ENCODE measurements at regions not wholly inside any gene's neighbourhood (a gene's known extent, or its start where the extent isn't known, plus 50 kb on each side); places are given as distances from the start of the nearest gene placed in this dataset.
A peak's percentile ranks its signal among the peaks of the same experiment; 100 is the strongest.

GRCh38 chr9:28758971-28759370 lies 1185.7 kb upstream of the C9orf72 start:
- Histone ChIP-seq H3K4me2 (ENCODE audit: low read depth, low read length) (no peak overlapping the region), H3K4me3 (ENCODE audit: low read length) (no peak overlapping the region), H3K9ac (ENCODE audit: low read length) (no peak overlapping the region), H3K79me2 (ENCODE audit: low read length) (no peaks in the 10 kb centered on the region), H3K27me3 (replicated peaks; ENCODE audit: insufficient read depth, low read length) (no peaks in the 10 kb centered on the region), H3K4me1 (ENCODE audit: low read length) (no peaks in the 10 kb centered on the region), H4K20me1 (ENCODE audit: insufficient read depth, low read length) (no peaks in the 10 kb centered on the region), H3K36me3 (replicated peaks; ENCODE audit: insufficient read depth, low read length) (no peaks in the 10 kb centered on the region), H2AFZ (ENCODE audit: low read length) (no peak overlapping the region), H3K9me2 (replicated peaks; ENCODE audit: insufficient read depth, low read length) (no peaks in the 10 kb centered on the region), H3K27ac (ENCODE audit: low read length) (no peak overlapping the region), H3F3A (ENCODE audit: insufficient read depth, low read length) (no peaks in the 10 kb centered on the region), H3K9me3 (replicated peaks; ENCODE audit: insufficient read depth, low read length) (no peaks in the 10 kb centered on the region)
- TF ChIP-seq EZH2 (optimal IDR thresholded peaks at IDR 0.05; ENCODE audit: low read depth, low read length) (no peak), CTCF (IDR thresholded peaks at IDR 0.05; ENCODE audit: low read length) (no peak), EZH2phosphoT487 (IDR thresholded peaks at IDR 0.05; ENCODE audit: low read length) (no peak)
- no peak for DNase-seq

GRCh38 chr9:28762167-28762566 lies 1188.9 kb upstream of the C9orf72 start:
- H3K79me2 ChIP-seq (ENCODE audit: low read length) = no peaks in the 10 kb centered on the region
- H3K36me3 ChIP-seq (replicated peaks; ENCODE audit: insufficient read depth, low read length) = no peaks in the 10 kb centered on the region
- no peak overlapping the region for H3K9ac ChIP-seq (ENCODE audit: low read length)
- no peak overlapping the region for H3K4me3 ChIP-seq (ENCODE audit: low read length)
- H3F3A ChIP-seq (ENCODE audit: insufficient read depth, low read length) = no peaks in the 10 kb centered on the region
- no peak overlapping the region for H2AFZ ChIP-seq (ENCODE audit: low read length)
- no peaks in the 10 kb centered on the region for H3K9me2 ChIP-seq (replicated peaks; ENCODE audit: insufficient read depth, low read length)
- H3K9me3 ChIP-seq (replicated peaks; ENCODE audit: insufficient read depth, low read length) = no peaks in the 10 kb centered on the region
- TF ChIP-seq CTCF (IDR thresholded peaks at IDR 0.05; ENCODE audit: low read length) = no peak
- TF ChIP-seq EZH2 (optimal IDR thresholded peaks at IDR 0.05; ENCODE audit: low read depth, low read length) = no peak
- TF ChIP-seq EZH2phosphoT487 (IDR thresholded peaks at IDR 0.05; ENCODE audit: low read length) = no peak
- H4K20me1 ChIP-seq (ENCODE audit: insufficient read depth, low read length) = no peaks in the 10 kb centered on the region
- no peak overlapping the region for H3K4me2 ChIP-seq (ENCODE audit: low read depth, low read length)
- no peaks in the 10 kb centered on the region for H3K27me3 ChIP-seq (replicated peaks; ENCODE audit: insufficient read depth, low read length)
- no peak for DNase-seq
- no peak overlapping the region for H3K27ac ChIP-seq (ENCODE audit: low read length)
- peaks cover 4% of the 10 kb centered on the region; the same call in 1 of the 2 replicates for H3K4me1 ChIP-seq (ENCODE audit: low read length)

GRCh38 chr9:28764532-28764931 lies 1191.3 kb upstream of the C9orf72 start:
- peaks cover 4% of the 10 kb centered on the region; the same call in 1 of the 2 replicates for H3K4me1 ChIP-seq (ENCODE audit: low read length)
- no peak overlapping the region for H2AFZ ChIP-seq (ENCODE audit: low read length)
- H3K9ac ChIP-seq (ENCODE audit: low read length) = no peak overlapping the region
- H3K9me2 ChIP-seq (replicated peaks; ENCODE audit: insufficient read depth, low read length) = no peaks in the 10 kb centered on the region
- no peaks in the 10 kb centered on the region for H3K9me3 ChIP-seq (replicated peaks; ENCODE audit: insufficient read depth, low read length)
- H3K4me2 ChIP-seq (ENCODE audit: low read depth, low read length) = peak overlapping the region; percentile 9; the same call in 1 of the 2 replicates
- no peak for DNase-seq
- TF ChIP-seq CTCF (IDR thresholded peaks at IDR 0.05; ENCODE audit: low read length) = no peak
- TF ChIP-seq EZH2 (optimal IDR thresholded peaks at IDR 0.05; ENCODE audit: low read depth, low read length) = no peak
- H4K20me1 ChIP-seq (ENCODE audit: insufficient read depth, low read length) = no peaks in the 10 kb centered on the region
- H3K79me2 ChIP-seq (ENCODE audit: low read length) = no peaks in the 10 kb centered on the region
- no peaks in the 10 kb centered on the region for H3K36me3 ChIP-seq (replicated peaks; ENCODE audit: insufficient read depth, low read length)
- no peaks in the 10 kb centered on the region for H3F3A ChIP-seq (ENCODE audit: insufficient read depth, low read length)
- H3K4me3 ChIP-seq (ENCODE audit: low read length) = no peak overlapping the region
- H3K27ac ChIP-seq (ENCODE audit: low read length) = no peak overlapping the region
- H3K27me3 ChIP-seq (replicated peaks; ENCODE audit: insufficient read depth, low read length) = no peaks in the 10 kb centered on the region
